Keratinocyte (primary cell): ENCODE measurements at regions not wholly inside any gene's neighbourhood (a gene's known extent, or its start where the extent isn't known, plus 50 kb on each side); places are given as distances from the start of the nearest gene placed in this dataset.

ENCODE experiments used
- CTCF ChIP-seq, 3 experiments: IDR thresholded peaks in 1 of 3; conservative IDR thresholded peaks in 1 of 3; optimal IDR thresholded peaks in 1 of 3; 2 replicates in 2 of 3; 3 replicates in 1 of 3; pipeline versions ENCODE3 to v1.5.1; 2011; ENCODE audit warnings: low read length in 3 of 3, mild to moderate bottlenecking in 3 of 3, moderate library complexity in 2 of 3, control low read depth in 1 of 3, inconsistent platforms in 1 of 3; ENCODE audit not compliant: insufficient read depth in 2 of 3; ENCODE audit errors: extremely low read depth in 1 of 3
- EZH2 ChIP-seq: IDR thresholded peaks from one replicate; pipeline ENCODE4 v1.6.1; 2012; ENCODE audit warnings: inconsistent platforms, mild to moderate bottlenecking, low read length, moderate library complexity

- TF ChIP-seq CTCF (optimal IDR thresholded peaks at IDR 0.05 in 1 of 3, IDR thresholded peaks at IDR 0.05 in 1 of 3, conservative IDR thresholded peaks at IDR 0.05 in 1 of 3; ENCODE audit: extremely low read depth in 1 of 3, insufficient read depth in 2 of 3, low read length in 3 of 3) (no peak), EZH2 (no peak)
Measured at GRCh38 chr14:98244162-98244948, 1027.6 kb downstream of the BCL11B start.
